H1 (cell line): ENCODE measurements at regions not wholly inside any gene's neighbourhood (a gene's known extent, or its start where the extent isn't known, plus 50 kb on each side); places are given as distances from the start of the nearest gene placed in this dataset.

ENCODE experiments used
- CTCF ChIA-PET: fragments of 300-600 bp; sonication (Branson Sonifier 250); formaldehyde crosslinking; loops from one replicate; lab custom pipeline; 2021; ENCODE audit not compliant: partially characterized antibody; lab: Charles Lee
- POLR2A ChIA-PET: fragments of 300-600 bp; sonication (Branson Sonifier 250); formaldehyde crosslinking; loops from one replicate; lab custom pipeline; 2021; ENCODE audit warnings: inconsistent platforms; ENCODE audit not compliant: partially characterized antibody; lab: Charles Lee
- DNase-seq, 2 experiments: peaks; one replicate each; pipeline versions ENCODE4 v3.0.0 to v3.0.0-alpha.2; 2010 to 2022; ENCODE audit warnings: low spot score in 2 of 2, low read depth in 1 of 2, mixed read lengths in 1 of 2
- FAIRE-seq: peaks from 2 replicates; lab custom pipeline; 2011; peaks lifted over from hg19 to GRCh38; lab: Jason Lieb, UNC
- H2AFZ ChIP-seq: 2 replicates; pipeline ENCODE4 v1.8.1; 2012; ENCODE audit warnings: low read length, inconsistent platforms
- H2AK5ac ChIP-seq: 2 replicates; pipeline ENCODE4 v1.6.1; 2013; ENCODE audit warnings: low read depth, low read length
- H2BK120ac ChIP-seq: replicated peaks from 2 replicates; pipeline ENCODE3; 2013; ENCODE audit warnings: low read depth, low read length, inconsistent platforms
- H2BK12ac ChIP-seq: 2 replicates; pipeline ENCODE4 v1.6.1; 2013; ENCODE audit warnings: low read depth, low read length
- H2BK15ac ChIP-seq: 2 replicates; pipeline ENCODE4 v1.6.1; 2013; ENCODE audit warnings: low read length
- H2BK20ac ChIP-seq: 2 replicates; pipeline ENCODE4 v1.6.1; 2013; ENCODE audit warnings: low read length
- H2BK5ac ChIP-seq: 2 replicates; pipeline ENCODE4 v1.6.1; 2013; ENCODE audit warnings: low read depth, low read length
- H3K14ac ChIP-seq: 2 replicates; pipeline ENCODE4 v1.6.1; 2013; ENCODE audit warnings: inconsistent platforms; ENCODE audit not compliant: insufficient read length
- H3K18ac ChIP-seq: 2 replicates; pipeline ENCODE4 v1.6.1; 2013; ENCODE audit warnings: low read length; ENCODE audit errors: extremely low read depth
- H3K23ac ChIP-seq: 2 replicates; pipeline ENCODE4 v1.6.1; 2013; ENCODE audit warnings: inconsistent platforms; ENCODE audit not compliant: insufficient read length
- H3K23me2 ChIP-seq: 2 replicates; pipeline ENCODE4 v1.6.1; 2013; ENCODE audit warnings: low read depth, low read length
- H3K27ac ChIP-seq: 2 replicates; pipeline ENCODE4 v1.6.1; 2011; ENCODE audit warnings: low read depth, low read length, inconsistent platforms
- H3K27me3 ChIP-seq, 4 experiments: replicated peaks in 1 of 4; 1 replicate in 1 of 4; 2 replicates in 3 of 4; pipeline versions ENCODE4 v1.6.1 to v1.8.1; 2011 to 2013; ENCODE audit warnings: low read length in 3 of 4, mild to moderate bottlenecking in 3 of 4, inconsistent platforms in 2 of 4, mixed read lengths in 2 of 4, moderate library complexity in 1 of 4; ENCODE audit not compliant: control insufficient read depth in 3 of 4, insufficient read depth in 3 of 4; ENCODE audit errors: extremely low read depth in 1 of 4
- H3K36me3 ChIP-seq, 4 experiments: 2 replicates each; pipeline versions ENCODE4 v1.6.1 to v1.8.1; 2011 to 2013; ENCODE audit warnings: mild to moderate bottlenecking in 4 of 4, low read length in 3 of 4, moderate library complexity in 2 of 4, control low read depth in 1 of 4, inconsistent platforms in 1 of 4; ENCODE audit not compliant: insufficient read depth in 4 of 4, control insufficient read depth in 2 of 4
- H3K4ac ChIP-seq: replicated peaks from 2 replicates; pipeline ENCODE3; 2013; ENCODE audit warnings: low read length, low read depth, mixed read lengths, inconsistent platforms; ENCODE audit not compliant: insufficient read length
- H3K4me1 ChIP-seq, 4 experiments: replicated peaks in 1 of 4; 1 replicate in 1 of 4; 2 replicates in 3 of 4; pipeline versions ENCODE4 v1.6.1 to v1.8.1; 2011 to 2013; ENCODE audit warnings: low read length in 3 of 4, inconsistent platforms in 2 of 4, mixed read lengths in 1 of 4; ENCODE audit not compliant: insufficient read depth in 4 of 4, control insufficient read depth in 3 of 4
- H3K4me2 ChIP-seq, 2 experiments: 2 replicates each; pipeline versions ENCODE4 v1.6.1 to v1.8.1; 2011 to 2013; ENCODE audit warnings: low read depth in 2 of 2, low read length in 2 of 2, control low read depth in 1 of 2, inconsistent platforms in 1 of 2, mild to moderate bottlenecking in 1 of 2; ENCODE audit not compliant: insufficient read depth in 1 of 2
- H3K4me3 ChIP-seq, 4 experiments: fragments of 200-600, 300-600 bp in 1 of 4; sonication (generic), shearing (Covaris generic), sonication (Bioruptor Twin) in 1 of 4; 2 replicates each; pipeline versions ENCODE4 v1.5.1 to v1.8.1; 2011 to 2016; ENCODE audit warnings: low read length in 4 of 4, low read depth in 3 of 4, control low read depth in 2 of 4, inconsistent platforms in 2 of 4, mild to moderate bottlenecking in 2 of 4, mixed read lengths in 1 of 4, moderate library complexity in 1 of 4; ENCODE audit not compliant: insufficient read depth in 2 of 4; ENCODE audit errors: extremely low read depth in 1 of 4
- H3K56ac ChIP-seq: replicated peaks from 2 replicates; pipeline ENCODE3; 2013; ENCODE audit warnings: low read depth, mild to moderate bottlenecking, mixed read lengths, low read length, inconsistent platforms; ENCODE audit not compliant: insufficient read length
- H3K79me1 ChIP-seq: 2 replicates; pipeline ENCODE4 v1.6.1; 2013; ENCODE audit warnings: low read depth, low read length, control low read depth
- H3K79me2 ChIP-seq, 2 experiments: 2 replicates each; pipeline versions ENCODE4 v1.6.1 to v1.8.1; 2012 to 2013; ENCODE audit warnings: low read length in 2 of 2, mild to moderate bottlenecking in 2 of 2, inconsistent platforms in 1 of 2; ENCODE audit not compliant: insufficient read depth in 2 of 2, control insufficient read depth in 1 of 2
- H3K9ac ChIP-seq, 4 experiments: replicated peaks in 1 of 4; 1 replicate in 1 of 4; 2 replicates in 3 of 4; pipeline versions ENCODE4 v1.6.1 to v1.8.1; 2011 to 2013; ENCODE audit warnings: low read depth in 3 of 4, low read length in 3 of 4, control low read depth in 2 of 4, mild to moderate bottlenecking in 2 of 4, moderate library complexity in 2 of 4, inconsistent platforms in 1 of 4; ENCODE audit errors: extremely low read depth in 1 of 4
- H3K9me3 ChIP-seq, 2 experiments: 2 replicates each; pipeline versions ENCODE4 v1.6.1 to v1.8.1; 2012 to 2013; ENCODE audit warnings: mild to moderate bottlenecking in 2 of 2, moderate library complexity in 2 of 2, control low read depth in 1 of 2, inconsistent platforms in 1 of 2, low read depth in 1 of 2, low read length in 1 of 2, mixed read lengths in 1 of 2; ENCODE audit not compliant: insufficient read depth in 2 of 2
- H4K20me1 ChIP-seq, 2 experiments: replicated peaks in 1 of 2; 2 replicates each; pipeline versions ENCODE3 to v1.8.1; 2011 to 2013; ENCODE audit warnings: inconsistent platforms in 2 of 2, low read length in 2 of 2, mild to moderate bottlenecking in 1 of 2; ENCODE audit not compliant: insufficient read depth in 2 of 2, control insufficient read depth in 1 of 2
- H4K5ac ChIP-seq: 2 replicates; pipeline ENCODE4 v1.6.1; 2013; ENCODE audit warnings: low read length, low read depth, mixed read lengths, inconsistent platforms; ENCODE audit not compliant: insufficient read length
- H4K8ac ChIP-seq: 2 replicates; pipeline ENCODE4 v1.8.0; 2013; ENCODE audit warnings: mild to moderate bottlenecking, moderate library complexity, low read length, inconsistent platforms; ENCODE audit not compliant: insufficient read depth; ENCODE audit errors: extremely low read depth
- H4K91ac ChIP-seq: replicated peaks from 2 replicates; pipeline ENCODE3; 2013; ENCODE audit warnings: low read length, mixed read lengths, inconsistent platforms; ENCODE audit not compliant: insufficient read length
- POLR2A ChIP-seq, 2 experiments: IDR thresholded peaks; 1 replicate in 1 of 2; 2 replicates in 1 of 2; pipeline ENCODE4 v1.6.1; 2011; ENCODE audit warnings: low read depth in 2 of 2, low read length in 2 of 2, mild to moderate bottlenecking in 2 of 2; ENCODE audit errors: control extremely low read depth in 1 of 2
- TBP ChIP-seq: IDR thresholded peaks from 2 replicates; pipeline ENCODE4 v1.6.1; 2011; ENCODE audit warnings: low read depth, low read length, improper control_type of control experiment
- WGBS, 2 experiments: shearing (Covaris generic) in 1 of 2; methylation state at CpG; one replicate each; pipeline versions ENCODE4 v1.1.6 to v1.1.7; 2013 to 2015; ENCODE audit warnings: low lambda C conversion rate in 2 of 2, mixed read lengths in 2 of 2, inconsistent platforms in 1 of 2, low coverage in 1 of 2, missing lambda C conversion rate in 1 of 2; ENCODE audit not compliant: insufficient replicate concordance in 2 of 2, insufficient coverage in 1 of 2, insufficient read length in 1 of 2; ENCODE audit errors: extremely low coverage in 1 of 2, missing lambda C conversion rate in 1 of 2; 5-methylcytosine and 5-hydroxymethylcytosine counted together

- H2BK15ac ChIP-seq: no peak overlapping the region
- no peak overlapping the region for H3K18ac ChIP-seq
- CTCF ChIA-PET: interaction anchor here (0.7 kb wide), 1 partner anchor 175 kb away, joined by 3 read pairs; no protein-coding TSS in a partner anchor
- FAIRE-seq (no peak), DNase-seq (no peak)
- H2BK120ac ChIP-seq: no peak overlapping the region
- H2AFZ ChIP-seq: no peak overlapping the region
- H3K9ac ChIP-seq: no peak overlapping the region
- H3K27ac ChIP-seq: no peak overlapping the region
- no peak overlapping the region for H2BK12ac ChIP-seq
- no peak overlapping the region for H4K91ac ChIP-seq
- H2BK5ac ChIP-seq: no peak overlapping the region
- H2BK20ac ChIP-seq: no peak overlapping the region
- H3K4ac ChIP-seq: no peak overlapping the region
- no peaks in the 10 kb centered on the region for H3K27me3 ChIP-seq
- no peaks in the 10 kb centered on the region for H3K79me1 ChIP-seq
- no peaks in the 10 kb centered on the region for H3K36me3 ChIP-seq
- no peaks in the 10 kb centered on the region for H3K4me1 ChIP-seq
- H4K5ac ChIP-seq: no peak overlapping the region
- no peak overlapping the region for H3K56ac ChIP-seq
- POLR2A ChIA-PET: interaction anchor here (1.2 kb wide), 1 partner anchor 429 kb away, joined by 5 read pairs; no protein-coding TSS in a partner anchor
- no peaks in the 10 kb centered on the region for H3K9me3 ChIP-seq
- no peaks in the 10 kb centered on the region for H3K79me2 ChIP-seq
- H4K20me1 ChIP-seq: no peaks in the 10 kb centered on the region
- no peak overlapping the region for H3K4me2 ChIP-seq
- no peak overlapping the region for H3K23ac ChIP-seq
- H2AK5ac ChIP-seq: no peak overlapping the region
- no peak overlapping the region for H3K14ac ChIP-seq
- H3K4me3 ChIP-seq: no peak overlapping the region
- 100% methylated on average over 1 of the region's 1 CpG; no CpG with 5 or more reads in 1 of the 2 experiments for WGBS, 2 experiments
- H3K23me2 ChIP-seq: no peaks in the 10 kb centered on the region
- no peak overlapping the region for H4K8ac ChIP-seq
- TF ChIP-seq POLR2A (IDR thresholded peaks at IDR 0.05; ENCODE audit: control extremely low read depth in 1 of 2, low read depth in 2 of 2, low read length in 2 of 2) (no peak), TBP (no peak)
Observed at GRCh38 chr17:52390422-52390821, 231.9 kb upstream of the CA10 start.
